ENCODE measurements at regions not wholly inside any gene's neighbourhood (a gene's known extent, or its start where the extent isn't known, plus 50 kb on each side); places are given as distances from the start of the nearest gene placed in this dataset.
A peak's percentile ranks its signal among the peaks of the same experiment; 100 is the strongest.
"Not testable (repeated sequence)": the region's sequence is repeated elsewhere in the genome, so short reads cannot be mapped to it uniquely, and the experiment has no call there.

- not testable (repeated sequence) for H3K27me3 Mint-ChIP-seq (ENCODE audit: low read depth); H3K27ac Mint-ChIP-seq; H3K4me3 Mint-ChIP-seq; DNase-seq; H3K9me3 Mint-ChIP-seq; ATAC-seq (replicated peaks in 1 of 2)
- peaks cover 12 to 36% of the 10 kb centered on the region in 2 donors for H3K36me3 Mint-ChIP-seq (ENCODE audit: insufficient read depth in 2 of 2)
- H3K4me1 Mint-ChIP-seq (ENCODE audit: low read depth): peaks cover 22% of the 10 kb centered on the region
Measured at GRCh38 chr6:144677263-144677662, 392.1 kb downstream of the UTRN start.

DNA sequence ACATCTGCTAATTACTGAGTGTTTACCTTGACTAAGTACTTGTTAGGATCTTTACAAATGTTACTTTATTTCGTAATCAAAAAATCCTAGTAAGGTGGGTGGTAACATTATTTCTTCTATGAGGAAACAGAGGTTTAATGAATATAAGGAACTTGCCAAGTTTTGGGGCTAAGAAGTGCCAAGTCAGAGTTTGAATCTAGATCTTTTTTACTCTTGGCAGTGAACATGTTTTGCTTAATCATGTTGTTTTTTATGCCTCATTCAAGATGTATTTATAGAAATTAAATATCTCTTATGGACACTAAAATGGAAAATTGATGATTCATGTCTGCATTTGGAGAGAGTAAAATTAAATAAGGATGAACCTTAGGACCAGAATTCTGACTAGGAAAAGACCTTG, 393.7 kb downstream of the UTRN start:
- ATAC-seq (replicated peaks in 1 of 2) (no peak), DNase-seq (no peak)
- Mint-ChIP-seq H3K4me3 (no peak overlapping the region), H3K9me3 (peaks cover 0 to 5% of the 10 kb centered on the region in 2 donors), H3K36me3 (ENCODE audit: insufficient read depth in 2 of 2) (peaks cover 8 to 23% of the 10 kb centered on the region in 2 donors), H3K27me3 (ENCODE audit: low read depth) (no peaks in the 10 kb centered on the region), H3K27ac (no peak overlapping the region), H3K4me1 (ENCODE audit: low read depth) (peaks cover 11% of the 10 kb centered on the region)

DNA sequence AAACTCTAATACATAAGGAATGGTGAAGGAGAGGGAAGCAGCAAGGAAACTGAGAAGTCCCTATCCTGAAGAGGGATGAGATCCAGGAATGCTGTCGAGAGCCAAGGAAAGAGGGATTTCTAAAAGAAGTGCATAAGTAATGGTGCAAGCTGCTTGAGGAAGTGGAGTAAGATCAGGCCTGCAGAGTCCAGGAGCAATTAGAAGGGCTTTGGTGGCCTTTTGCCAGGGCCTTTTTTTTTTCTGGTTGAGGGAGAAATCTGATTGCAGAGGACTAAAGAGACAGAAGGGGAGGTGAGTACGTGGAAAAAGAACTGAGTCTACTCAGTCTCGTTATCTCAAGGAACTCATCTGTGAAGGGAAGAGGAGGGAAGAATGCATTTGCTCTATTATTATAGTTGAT, 396.2 kb downstream of the UTRN start:
- ATAC-seq (replicated peaks in 1 of 2) (no peak), DNase-seq (no peak)
- no peaks in the 10 kb centered on the region for H3K4me1 Mint-ChIP-seq (ENCODE audit: low read depth)
- H3K4me3 Mint-ChIP-seq: no peak overlapping the region
- H3K36me3 Mint-ChIP-seq (ENCODE audit: insufficient read depth in 2 of 2): peaks cover 11 to 21% of the 10 kb centered on the region in 2 donors
- no peak overlapping the region for H3K27ac Mint-ChIP-seq
- no peaks in the 10 kb centered on the region for H3K27me3 Mint-ChIP-seq (ENCODE audit: low read depth)
- peaks cover 0 to 10% of the 10 kb centered on the region in 2 donors for H3K9me3 Mint-ChIP-seq

- no peaks in the 10 kb centered on the region for H3K27me3 Mint-ChIP-seq (ENCODE audit: low read depth)
- no peaks in the 10 kb centered on the region for H3K4me1 Mint-ChIP-seq (ENCODE audit: low read depth)
- no peak overlapping the region for H3K4me3 Mint-ChIP-seq
- H3K36me3 Mint-ChIP-seq (ENCODE audit: insufficient read depth in 2 of 2): peaks cover 21 to 28% of the 10 kb centered on the region in 2 donors
- DNase-seq: no peak
- ATAC-seq (replicated peaks in 1 of 2): no peak
- H3K27ac Mint-ChIP-seq: peak overlapping the region; percentile 66
- H3K9me3 Mint-ChIP-seq: peaks cover 7 to 19% of the 10 kb centered on the region in 2 donors
Measured at GRCh38 chr6:144683216-144684070, 398.3 kb downstream of the UTRN start.

GRCh38 chr6:144688713-144689112, 403.6 kb downstream of the UTRN start:
- ATAC-seq (replicated peaks in 1 of 2): no peak
- H3K4me3 Mint-ChIP-seq: no peak overlapping the region
- H3K27me3 Mint-ChIP-seq (ENCODE audit: low read depth): no peaks in the 10 kb centered on the region
- H3K27ac Mint-ChIP-seq: no peak overlapping the region
- H3K36me3 Mint-ChIP-seq (ENCODE audit: insufficient read depth in 2 of 2): peaks cover 23 to 37% of the 10 kb centered on the region in 2 donors
- no peak for DNase-seq
- peaks cover 10 to 27% of the 10 kb centered on the region in 2 donors for H3K9me3 Mint-ChIP-seq
- H3K4me1 Mint-ChIP-seq (ENCODE audit: low read depth): no peaks in the 10 kb centered on the region

- Mint-ChIP-seq H3K4me1 (ENCODE audit: low read depth) (peaks cover 3% of the 10 kb centered on the region), H3K4me3 (no peak overlapping the region), H3K36me3 (ENCODE audit: insufficient read depth in 2 of 2) (peaks cover 23 to 32% of the 10 kb centered on the region in 2 donors), H3K27ac (no peak overlapping the region), H3K27me3 (ENCODE audit: low read depth) (no peaks in the 10 kb centered on the region), H3K9me3 (peaks cover 10 to 26% of the 10 kb centered on the region in 2 donors)
- ATAC-seq (replicated peaks in 1 of 2) (no peak), DNase-seq (no peak)
Measured at GRCh38 chr6:144689503-144690040, 404.4 kb downstream of the UTRN start.

DNA sequence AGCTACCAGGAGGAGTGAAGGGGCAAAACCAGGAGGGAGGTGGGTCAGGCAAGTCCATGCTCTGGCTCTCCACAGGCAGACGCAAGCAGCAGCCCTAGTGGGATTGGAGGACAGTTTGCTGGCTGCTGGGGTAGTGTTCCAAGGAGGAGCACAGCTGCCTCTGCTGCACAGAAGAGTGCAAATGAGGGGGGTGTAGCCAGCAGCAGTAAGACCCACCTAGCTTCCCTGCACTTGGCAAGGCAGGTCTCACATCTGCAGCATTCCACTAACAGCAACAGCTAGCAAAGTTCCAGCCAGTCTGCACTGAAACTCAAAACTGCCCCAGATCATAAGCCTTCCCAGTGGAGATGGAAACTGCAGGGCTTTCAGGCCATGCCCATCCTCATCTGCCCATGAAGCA, 405.0 kb downstream of the UTRN start:
- peaks cover 23 to 32% of the 10 kb centered on the region in 2 donors for H3K36me3 Mint-ChIP-seq (ENCODE audit: insufficient read depth in 2 of 2)
- ATAC-seq (replicated peaks in 1 of 2): peak in 1 of 2 donors; percentile 11
- H3K27ac Mint-ChIP-seq: no peak overlapping the region

DNA sequence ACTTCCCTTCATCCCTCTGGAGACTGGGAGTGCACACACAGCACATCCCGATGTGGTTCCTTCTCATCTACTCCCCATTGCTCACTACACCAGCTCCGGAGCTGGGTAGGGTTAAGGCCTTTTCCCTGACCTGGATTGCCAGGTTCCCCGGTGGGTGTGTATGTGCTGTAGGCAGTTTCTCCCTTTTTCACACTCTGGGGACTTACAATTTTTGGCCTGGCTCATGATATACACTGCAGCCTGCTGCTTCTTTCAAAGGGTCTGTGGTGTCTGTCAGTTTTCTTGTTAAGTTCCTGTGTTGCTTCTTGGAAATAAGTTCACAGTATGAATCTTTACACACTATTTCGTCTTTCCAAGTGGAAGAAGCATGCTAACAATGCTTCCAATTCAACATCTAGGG, 405.5 kb downstream of the UTRN start:
- no peak for DNase-seq
- Mint-ChIP-seq H3K27me3 (ENCODE audit: low read depth) (no peaks in the 10 kb centered on the region), H3K4me3 (no peak overlapping the region), H3K36me3 (ENCODE audit: insufficient read depth in 2 of 2) (peaks cover 18 to 27% of the 10 kb centered on the region in 2 donors), H3K9me3 (peaks cover 10 to 21% of the 10 kb centered on the region in 2 donors), H3K27ac (peak overlapping the region; percentile 39), H3K4me1 (ENCODE audit: low read depth) (peaks cover 4% of the 10 kb centered on the region)
- no peak for ATAC-seq (replicated peaks in 1 of 2)

More for the DNA sequence above, 405.0 kb downstream of the UTRN start:
- DNase-seq: no peak
- Mint-ChIP-seq H3K4me1 (ENCODE audit: low read depth) (peaks cover 4% of the 10 kb centered on the region), H3K4me3 (no peak overlapping the region), H3K27me3 (ENCODE audit: low read depth) (no peaks in the 10 kb centered on the region), H3K9me3 (peaks cover 10 to 26% of the 10 kb centered on the region in 2 donors)

DNA sequence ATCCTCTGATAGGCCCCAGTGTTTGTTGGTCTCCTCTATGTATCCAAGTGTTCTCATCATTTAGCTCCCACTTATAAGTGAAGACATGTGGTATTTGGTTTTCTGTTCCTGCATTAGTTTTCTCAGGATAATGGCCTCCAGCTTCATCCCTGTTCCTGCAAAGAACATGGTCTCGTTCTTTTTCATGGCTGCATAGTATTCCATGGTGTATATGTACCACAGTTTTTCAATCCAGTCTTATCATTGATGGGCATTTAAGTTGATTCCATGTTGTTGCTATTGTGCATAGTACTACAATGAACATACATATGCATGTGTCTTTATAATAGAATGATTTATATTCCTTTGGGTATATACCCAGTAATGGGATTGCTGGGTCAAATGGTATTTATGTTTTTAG, 406.9 kb downstream of the UTRN start:
- Mint-ChIP-seq H3K9me3 (peaks cover 6 to 17% of the 10 kb centered on the region in 2 donors), H3K36me3 (ENCODE audit: insufficient read depth in 2 of 2) (peaks cover 9 to 24% of the 10 kb centered on the region in 2 donors)
- H3K27me3 Mint-ChIP-seq (ENCODE audit: low read depth); H3K27ac Mint-ChIP-seq; ATAC-seq (replicated peaks in 1 of 2); DNase-seq; H3K4me3 Mint-ChIP-seq; H3K4me1 Mint-ChIP-seq (ENCODE audit: low read depth): not testable (repeated sequence)

DNA sequence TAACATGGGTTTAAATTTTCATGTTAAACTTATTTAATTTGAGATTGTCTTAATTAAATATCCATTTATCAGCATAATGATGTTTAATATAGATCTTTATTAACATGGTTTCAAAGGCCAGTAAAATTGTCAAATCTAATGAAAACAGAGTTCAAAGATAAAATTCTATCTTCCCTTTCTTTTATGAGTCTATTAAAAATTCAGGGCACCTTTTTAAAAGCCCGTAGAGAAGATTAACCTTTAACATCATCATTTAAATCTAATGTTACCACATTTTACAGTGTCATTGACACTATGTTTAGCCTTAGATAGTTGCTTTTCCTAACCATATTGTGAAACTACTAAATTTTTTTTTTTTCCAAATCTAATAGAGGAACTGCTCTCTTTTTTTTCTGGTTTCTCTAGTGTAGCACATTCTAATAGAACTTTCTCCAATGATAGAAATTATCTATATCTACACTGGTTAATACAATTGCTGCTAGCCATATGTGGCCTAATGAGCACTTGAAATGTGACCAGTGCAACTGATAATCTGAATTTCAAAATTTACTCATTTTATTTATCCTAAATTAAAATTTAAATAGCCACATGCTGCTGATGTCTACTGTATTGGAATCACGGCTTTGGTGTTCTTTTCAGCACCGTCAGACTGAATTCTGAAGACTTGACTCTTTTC, 410.9 kb downstream of the UTRN start:
- no peak overlapping the region for H3K4me3 Mint-ChIP-seq
- peaks cover 3 to 10% of the 10 kb centered on the region in 2 donors for H3K9me3 Mint-ChIP-seq
- H3K36me3 Mint-ChIP-seq (ENCODE audit: insufficient read depth in 2 of 2): peaks cover 5 to 14% of the 10 kb centered on the region in 2 donors
- H3K4me1 Mint-ChIP-seq (ENCODE audit: low read depth): peaks cover 16% of the 10 kb centered on the region
- ATAC-seq (replicated peaks in 1 of 2): no peak
- no peak overlapping the region for H3K27ac Mint-ChIP-seq
- no peak for DNase-seq
- H3K27me3 Mint-ChIP-seq (ENCODE audit: low read depth): no peaks in the 10 kb centered on the region

DNA sequence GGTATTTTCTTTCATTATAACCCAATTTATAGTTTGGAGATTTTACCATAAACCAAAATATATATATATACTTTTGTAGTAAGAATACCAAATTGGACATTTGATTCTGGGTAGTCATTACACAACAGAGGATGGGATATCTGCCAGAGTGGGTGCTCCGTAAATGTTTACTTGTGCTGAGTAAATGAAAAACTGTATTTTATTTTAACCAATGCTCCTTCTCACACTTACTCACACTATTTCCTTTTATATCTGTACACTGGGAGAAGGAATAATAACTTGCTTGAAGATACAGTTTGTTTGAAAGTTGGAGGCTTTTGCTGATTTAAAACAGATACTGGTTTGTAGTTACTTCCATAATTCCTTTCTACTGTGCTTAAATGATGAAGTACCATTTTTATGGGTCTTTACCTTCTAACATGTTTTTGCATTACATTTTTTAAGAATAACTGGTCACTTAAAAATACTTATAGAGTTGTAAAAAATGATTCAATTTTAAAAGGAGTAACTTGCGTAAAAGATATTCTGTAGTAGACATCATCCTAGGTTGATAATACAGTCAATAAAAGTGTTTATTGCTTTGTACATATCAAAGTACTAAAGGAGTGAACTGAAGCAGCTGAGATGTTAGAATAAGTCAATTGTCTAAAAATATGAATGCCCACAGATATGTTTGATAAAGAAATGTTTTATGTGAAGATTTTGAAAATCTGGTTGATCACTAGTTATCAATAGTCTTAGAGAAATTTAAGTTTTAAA, 411.7 kb downstream of the UTRN start:
- Mint-ChIP-seq H3K27me3 (ENCODE audit: low read depth) (no peaks in the 10 kb centered on the region), H3K36me3 (ENCODE audit: insufficient read depth in 2 of 2) (peaks cover 2 to 13% of the 10 kb centered on the region in 2 donors), H3K4me3 (no peak overlapping the region), H3K9me3 (peaks cover 0 to 7% of the 10 kb centered on the region in 2 donors), H3K4me1 (ENCODE audit: low read depth) (peaks cover 16% of the 10 kb centered on the region), H3K27ac (peak overlapping the region; percentile 38)
- ATAC-seq (replicated peaks in 1 of 2) (no peak), DNase-seq (no peak)

GRCh38 chr6:144697369-144697760, 412.2 kb downstream of the UTRN start:
- DNase-seq (no peak), ATAC-seq (replicated peaks in 1 of 2) (no peak)
- peaks cover 16% of the 10 kb centered on the region for H3K4me1 Mint-ChIP-seq (ENCODE audit: low read depth)
- no peaks in the 10 kb centered on the region for H3K27me3 Mint-ChIP-seq (ENCODE audit: low read depth)
- H3K4me3 Mint-ChIP-seq: no peak overlapping the region
- H3K27ac Mint-ChIP-seq: no peak overlapping the region
- H3K9me3 Mint-ChIP-seq: peaks cover 0 to 4% of the 10 kb centered on the region in 2 donors
- H3K36me3 Mint-ChIP-seq (ENCODE audit: insufficient read depth in 2 of 2): peaks cover 0 to 8% of the 10 kb centered on the region in 2 donors

Data from activated T-cell treated with anti-CD3 and anti-CD28 coated beads, Interleukin-2, amount 50 U/mL, for 72 hours (primary cell).